ENCODE measurements at regions not wholly inside any gene's neighbourhood (a gene's known extent, or its start where the extent isn't known, plus 50 kb on each side); places are given as distances from the start of the nearest gene placed in this dataset.

DNA sequence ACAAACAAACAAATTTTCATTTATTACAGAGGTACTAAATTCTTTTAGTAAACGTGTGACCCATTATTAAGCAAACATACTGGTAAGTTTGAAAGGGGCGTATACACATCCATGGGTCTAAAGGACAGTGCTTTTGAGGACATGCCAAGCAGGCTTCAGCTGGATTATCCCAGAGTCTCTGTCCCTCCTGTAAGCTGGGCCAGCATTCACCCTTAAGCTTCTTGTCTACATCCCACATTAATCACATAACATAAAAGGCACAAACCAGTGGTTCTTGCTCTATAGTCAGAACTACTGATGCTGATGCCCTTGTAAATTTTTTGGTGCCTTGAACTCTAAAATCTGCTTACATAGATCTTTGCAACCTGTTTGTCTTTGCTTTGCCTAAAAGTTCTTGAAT is 150.8 kb upstream of the BNIP2 start:
- no peaks in the 10 kb centered on the region for H3K9me3 ChIP-seq (replicated peaks)
- no peak overlapping the region for H3K27ac ChIP-seq (replicated peaks)
- intact Hi-C loops (cut with micrococcal nuclease), result no loop called here
- TF ChIP-seq, protein P1, sequence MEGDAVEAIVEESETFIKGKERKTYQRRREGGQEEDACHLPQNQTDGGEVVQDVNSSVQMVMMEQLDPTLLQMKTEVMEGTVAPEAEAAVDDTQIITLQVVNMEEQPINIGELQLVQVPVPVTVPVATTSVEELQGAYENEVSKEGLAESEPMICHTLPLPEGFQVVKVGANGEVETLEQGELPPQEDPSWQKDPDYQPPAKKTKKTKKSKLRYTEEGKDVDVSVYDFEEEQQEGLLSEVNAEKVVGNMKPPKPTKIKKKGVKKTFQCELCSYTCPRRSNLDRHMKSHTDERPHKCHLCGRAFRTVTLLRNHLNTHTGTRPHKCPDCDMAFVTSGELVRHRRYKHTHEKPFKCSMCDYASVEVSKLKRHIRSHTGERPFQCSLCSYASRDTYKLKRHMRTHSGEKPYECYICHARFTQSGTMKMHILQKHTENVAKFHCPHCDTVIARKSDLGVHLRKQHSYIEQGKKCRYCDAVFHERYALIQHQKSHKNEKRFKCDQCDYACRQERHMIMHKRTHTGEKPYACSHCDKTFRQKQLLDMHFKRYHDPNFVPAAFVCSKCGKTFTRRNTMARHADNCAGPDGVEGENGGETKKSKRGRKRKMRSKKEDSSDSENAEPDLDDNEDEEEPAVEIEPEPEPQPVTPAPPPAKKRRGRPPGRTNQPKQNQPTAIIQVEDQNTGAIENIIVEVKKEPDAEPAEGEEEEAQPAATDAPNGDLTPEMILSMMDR (IDR thresholded peaks at IDR 0.05; ENCODE audit: borderline replicate concordance), result no peak
- no peak for DNase-seq
- H3K27me3 ChIP-seq (ENCODE audit: low read depth), result peaks cover 60% of the 10 kb centered on the region
- no peak overlapping the region for H3K4me3 ChIP-seq
- no peaks in the 10 kb centered on the region for H3K36me3 ChIP-seq
- H3K4me1 ChIP-seq, result no peaks in the 10 kb centered on the region

DNA sequence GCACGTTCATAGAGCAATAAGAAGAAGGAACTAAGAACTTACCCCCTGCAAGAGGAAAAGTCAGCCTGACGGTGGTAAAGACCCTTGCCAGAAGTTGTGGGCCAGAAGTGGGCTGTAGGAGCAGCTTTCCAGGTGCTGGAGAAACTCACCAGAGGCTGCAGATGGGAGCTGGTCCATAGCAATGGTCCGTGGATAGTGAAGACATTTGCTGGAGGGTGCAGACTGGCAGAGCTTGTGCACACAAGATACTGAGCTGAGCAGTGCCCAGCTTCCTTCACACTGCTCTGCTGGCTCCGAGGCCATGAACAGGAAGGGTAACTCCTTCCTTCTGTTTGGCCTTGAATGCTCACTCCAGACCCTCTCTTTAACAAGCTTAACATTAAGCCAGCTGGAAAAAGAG is 149.8 kb upstream of the BNIP2 start:
- TF ChIP-seq, protein P1 (IDR thresholded peaks at IDR 0.05; ENCODE audit: borderline replicate concordance), result no peak
- Histone ChIP-seq H3K4me1 (no peaks in the 10 kb centered on the region), H3K36me3 (no peaks in the 10 kb centered on the region), H3K27me3 (ENCODE audit: low read depth) (peaks cover 58% of the 10 kb centered on the region), H3K4me3 (no peak overlapping the region), H3K27ac (replicated peaks) (no peak overlapping the region), H3K9me3 (replicated peaks) (no peaks in the 10 kb centered on the region)
- DNase-seq, result no peak
- intact Hi-C loops (cut with micrococcal nuclease), result no loop called here

DNA sequence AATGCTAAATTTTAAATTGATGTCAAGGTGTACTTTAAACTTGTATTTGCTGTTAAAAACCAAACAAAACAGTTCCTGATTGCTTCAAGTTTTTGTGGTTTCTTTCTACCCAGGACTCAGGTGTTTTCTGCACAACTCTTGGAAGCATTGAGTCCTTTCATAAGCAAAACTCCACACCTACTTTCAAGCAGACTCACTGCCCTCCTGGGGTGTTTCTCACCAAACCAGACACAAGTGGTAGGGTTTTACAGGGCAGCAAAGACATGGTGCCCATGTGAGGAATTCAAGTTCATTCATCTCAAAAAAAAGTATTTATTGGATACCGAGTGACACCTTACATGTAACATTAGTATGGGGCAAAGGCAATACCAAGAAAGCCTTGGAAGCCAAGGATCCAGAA is 146.7 kb upstream of the BNIP2 start:
- no peaks in the 10 kb centered on the region for H3K36me3 ChIP-seq
- H3K27me3 ChIP-seq (ENCODE audit: low read depth), result peaks cover 38% of the 10 kb centered on the region
- H3K9me3 ChIP-seq (replicated peaks), result no peaks in the 10 kb centered on the region
- no peak overlapping the region for H3K4me3 ChIP-seq
- H3K27ac ChIP-seq (replicated peaks), result no peak overlapping the region
- intact Hi-C loops (cut with micrococcal nuclease), result no loop called here
- no peak for DNase-seq
- H3K4me1 ChIP-seq, result no peaks in the 10 kb centered on the region
- TF ChIP-seq, protein P1 (IDR thresholded peaks at IDR 0.05; ENCODE audit: borderline replicate concordance), result no peak

DNA sequence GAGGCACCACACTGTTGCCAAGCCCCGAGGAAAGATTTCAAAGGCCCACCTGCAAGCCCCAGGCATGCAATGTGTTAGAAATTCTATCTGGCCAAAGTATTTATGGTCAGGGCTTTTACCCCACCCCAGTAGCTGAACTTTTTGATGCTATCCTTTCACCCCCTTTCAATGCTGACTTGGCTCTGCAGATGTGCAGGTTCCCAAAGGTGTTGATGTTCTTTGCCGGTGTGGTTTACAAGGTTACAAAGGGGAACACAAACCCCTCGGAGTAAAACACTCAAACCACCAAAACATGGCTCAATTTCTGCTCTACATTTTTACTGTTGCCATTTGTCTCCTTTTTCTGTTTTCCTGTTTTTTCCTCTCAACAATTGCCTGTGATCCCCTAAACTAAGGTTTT is 145.4 kb upstream of the BNIP2 start:
- Histone ChIP-seq H3K9me3 (replicated peaks) (no peaks in the 10 kb centered on the region), H3K36me3 (no peaks in the 10 kb centered on the region), H3K27ac (replicated peaks) (no peak overlapping the region), H3K4me1 (no peaks in the 10 kb centered on the region), H3K27me3 (ENCODE audit: low read depth) (peaks cover 25% of the 10 kb centered on the region), H3K4me3 (no peak overlapping the region)
- no peak for DNase-seq
- intact Hi-C loops (cut with micrococcal nuclease), result no loop called here
- TF ChIP-seq, protein P1 (IDR thresholded peaks at IDR 0.05; ENCODE audit: borderline replicate concordance), result no peak

DNA sequence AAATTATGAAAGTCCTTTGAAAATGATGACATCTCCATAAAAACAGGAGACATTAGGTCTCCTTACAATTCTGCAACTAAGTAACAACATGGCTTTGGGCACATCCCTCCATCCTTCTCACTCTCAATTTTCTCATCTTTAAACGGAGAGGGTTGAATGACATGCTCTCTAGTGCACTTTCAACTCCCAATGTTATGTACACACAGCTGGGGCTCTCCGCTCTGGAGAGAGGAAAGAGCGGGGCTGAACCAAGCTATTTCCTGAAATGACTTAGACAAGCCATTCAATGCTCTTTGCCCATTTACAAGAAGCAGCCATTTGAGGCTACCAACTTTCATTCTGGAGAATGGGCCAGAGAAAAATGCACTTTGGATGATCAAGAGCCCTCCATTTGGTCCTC is 144.2 kb upstream of the BNIP2 start:
- H3K4me1 ChIP-seq, result no peaks in the 10 kb centered on the region
- H3K27me3 ChIP-seq (ENCODE audit: low read depth), result peaks cover 17% of the 10 kb centered on the region
- intact Hi-C loops (cut with micrococcal nuclease), result no loop called here
- no peak overlapping the region for H3K27ac ChIP-seq (replicated peaks)
- no peak overlapping the region for H3K4me3 ChIP-seq
- H3K9me3 ChIP-seq (replicated peaks), result no peaks in the 10 kb centered on the region
- DNase-seq, result no peak
- H3K36me3 ChIP-seq, result no peaks in the 10 kb centered on the region
- TF ChIP-seq, protein P1 (IDR thresholded peaks at IDR 0.05; ENCODE audit: borderline replicate concordance), result no peak

DNA sequence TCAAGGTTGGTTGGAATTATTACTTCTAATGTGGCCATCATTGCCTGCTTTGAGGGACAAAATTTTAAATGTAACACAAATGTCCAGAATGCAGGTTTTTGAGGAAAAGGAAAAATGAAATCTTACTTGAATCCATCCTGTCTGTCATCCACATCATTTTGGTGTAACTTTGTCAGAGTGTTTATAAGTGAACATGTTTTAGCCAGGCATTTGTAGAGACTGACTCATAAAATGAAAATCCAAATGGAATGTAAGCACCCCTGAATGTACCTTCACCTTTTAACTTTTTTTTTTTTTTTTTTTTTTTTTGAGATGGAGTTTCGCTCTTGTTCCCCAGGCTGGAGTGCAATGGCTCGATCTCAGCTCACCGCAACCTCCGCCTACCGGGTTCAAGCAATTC is 141.8 kb upstream of the BNIP2 start:
- TF ChIP-seq, protein P1 (IDR thresholded peaks at IDR 0.05; ENCODE audit: borderline replicate concordance), result no peak
- no peak for DNase-seq
- intact Hi-C loops (cut with micrococcal nuclease), result no loop called here
- Histone ChIP-seq H3K27me3 (ENCODE audit: low read depth) (peaks cover 19% of the 10 kb centered on the region), H3K9me3 (replicated peaks) (no peaks in the 10 kb centered on the region), H3K4me3 (no peak overlapping the region), H3K27ac (replicated peaks) (no peak overlapping the region), H3K36me3 (no peaks in the 10 kb centered on the region), H3K4me1 (no peaks in the 10 kb centered on the region)

Measured in left ventricle myocardium inferior (tissue), 1 donor.